CD4-positive, alpha-beta T cell treated with Interferon gamma for 1 hour (primary cell): ENCODE measurements at regions not wholly inside any gene's neighbourhood (a gene's known extent, or its start where the extent isn't known, plus 50 kb on each side); places are given as distances from the start of the nearest gene placed in this dataset.
"Not testable (repeated sequence)": the region's sequence is repeated elsewhere in the genome, so short reads cannot be mapped to it uniquely, and the experiment has no call there.

Experiments
- DNase-seq: peaks from one replicate; pipeline ENCODE4 v3.0.0-alpha.2; 2020

- DNase-seq: no peak
Observed at GRCh38 chr20:48025051-48025515, 239.8 kb upstream of the SULF2 start.

GRCh38 chr20:48024539-48024938, 239.3 kb upstream of the SULF2 start:
- DNase-seq: no peak

- DNase-seq: not testable (repeated sequence)
Observed at GRCh38 chr20:48020696-48021095, 235.4 kb upstream of the SULF2 start.

- no peak for DNase-seq
Observed at GRCh38 chr20:48019940-48020339, 234.7 kb upstream of the SULF2 start.

GRCh38 chr20:48019496-48019895, 234.2 kb upstream of the SULF2 start:
- no peak for DNase-seq

- not testable (repeated sequence) for DNase-seq
Observed at GRCh38 chr20:48018851-48019250, 233.6 kb upstream of the SULF2 start.

GRCh38 chr20:48017992-48018391, 232.7 kb upstream of the SULF2 start:
- no peak for DNase-seq

- DNase-seq: no peak
Observed at GRCh38 chr20:48017509-48017908, 232.2 kb upstream of the SULF2 start.

GRCh38 chr20:48015943-48016723, 230.9 kb upstream of the SULF2 start:
- no peak for DNase-seq

- no peak for DNase-seq
Observed at GRCh38 chr20:48015141-48015910, 230.0 kb upstream of the SULF2 start.

GRCh38 chr20:48012401-48012974, 227.2 kb upstream of the SULF2 start:
- DNase-seq: no peak

GRCh38 chr20:48011025-48011424, 225.7 kb upstream of the SULF2 start:
- DNase-seq: no peak

GRCh38 chr20:48010623-48011022, 225.3 kb upstream of the SULF2 start:
- no peak for DNase-seq

- no peak for DNase-seq
Observed at GRCh38 chr20:48008850-48009515, 223.7 kb upstream of the SULF2 start.

- DNase-seq: no peak
Observed at GRCh38 chr20:48007351-48007750, 222.1 kb upstream of the SULF2 start.

GRCh38 chr20:48006036-48006833, 221.0 kb upstream of the SULF2 start:
- DNase-seq: peak; percentile 14

GRCh38 chr20:48003021-48003420, 217.7 kb upstream of the SULF2 start:
- no peak for DNase-seq

- no peak for DNase-seq
Observed at GRCh38 chr20:48002517-48002970, 217.3 kb upstream of the SULF2 start.

- no peak for DNase-seq
Observed at GRCh38 chr20:47999166-47999565, 213.9 kb upstream of the SULF2 start.

- DNase-seq: peak; percentile 22
Observed at GRCh38 chr20:47998736-47999135, 213.5 kb upstream of the SULF2 start.

- DNase-seq: no peak
Observed at GRCh38 chr20:47995661-47996060, 210.4 kb upstream of the SULF2 start.

- no peak for DNase-seq
Observed at GRCh38 chr20:47993817-47994216, 208.5 kb upstream of the SULF2 start.
